SW 1271 (cell line): ENCODE measurements at regions not wholly inside any gene's neighbourhood (a gene's known extent, or its start where the extent isn't known, plus 50 kb on each side); places are given as distances from the start of the nearest gene placed in this dataset.

ENCODE experiments used
- DNase-seq, 2 experiments: peaks; one replicate each; lab custom pipeline; 2025; lab: John Stamatoyannopoulos, UW

- no peak for DNase-seq
Observed at GRCh38 chr9:14031810-14032209, 282.1 kb downstream of the NFIB start.

- DNase-seq, result no peak
Observed at GRCh38 chr9:14031060-14031414, 282.9 kb downstream of the NFIB start.

- no peak for DNase-seq
Observed at GRCh38 chr9:14030375-14031059, 283.4 kb downstream of the NFIB start.

GRCh38 chr9:14029806-14030374 lies 284.1 kb downstream of the NFIB start:
- no peak for DNase-seq

- no peak for DNase-seq
Observed at GRCh38 chr9:14027116-14027800, 286.7 kb downstream of the NFIB start.

- no peak for DNase-seq
Observed at GRCh38 chr9:14025741-14026140, 288.2 kb downstream of the NFIB start.

GRCh38 chr9:14023285-14023684 lies 290.7 kb downstream of the NFIB start:
- DNase-seq, result no peak

GRCh38 chr9:14021871-14022525 lies 291.9 kb downstream of the NFIB start:
- no peak for DNase-seq

- DNase-seq, result no peak
Observed at GRCh38 chr9:14018081-14018480, 295.9 kb downstream of the NFIB start.

GRCh38 chr9:14014744-14015143 lies 299.2 kb downstream of the NFIB start:
- no peak for DNase-seq

GRCh38 chr9:14014218-14014617 lies 299.7 kb downstream of the NFIB start:
- no peak for DNase-seq

- no peak for DNase-seq
Observed at GRCh38 chr9:14011799-14012560, 302.0 kb downstream of the NFIB start.

GRCh38 chr9:14007190-14007769 lies 306.7 kb downstream of the NFIB start:
- no peak for DNase-seq

- no peak for DNase-seq
Observed at GRCh38 chr9:14006386-14007187, 307.4 kb downstream of the NFIB start.

GRCh38 chr9:14004110-14004509 lies 309.8 kb downstream of the NFIB start:
- no peak for DNase-seq

GRCh38 chr9:13994240-13994639 lies 319.7 kb downstream of the NFIB start:
- no peak for DNase-seq

GRCh38 chr9:13993632-13994185 lies 320.2 kb downstream of the NFIB start:
- DNase-seq, result no peak

GRCh38 chr9:13992138-13993088 lies 321.5 kb downstream of the NFIB start:
- no peak for DNase-seq

GRCh38 chr9:13991395-13991794 lies 322.5 kb downstream of the NFIB start:
- no peak for DNase-seq

GRCh38 chr9:13990994-13991393 lies 322.9 kb downstream of the NFIB start:
- no peak for DNase-seq
